Liver (tissue), 3 donors: ENCODE measurements at regions not wholly inside any gene's neighbourhood (a gene's known extent, or its start where the extent isn't known, plus 50 kb on each side); places are given as distances from the start of the nearest gene placed in this dataset.

Experiments used
- RXRA ChIP-seq, 2 donors: IDR thresholded peaks; 2 replicates each; pipeline ENCODE4 v1.6.1; 2017 to 2018; ENCODE audit warnings: antibody characterized with exemption in 2 of 2, mild to moderate bottlenecking in 1 of 2
- TF ChIP-seq, protein P1 (sequence below): fragments of 150-350 bp; IDR thresholded peaks from 2 replicates; pipeline ENCODE4 v1.5.1; 2017; ENCODE audit warnings: improper control_type of control experiment, low read depth, low read length; ENCODE audit not compliant: missing input control
- TF ChIP-seq, protein P2 (sequence below): IDR thresholded peaks from 2 replicates; pipeline ENCODE4 v1.6.1; 2016; ENCODE audit warnings: antibody characterized with exemption
- donor health status: healthy.
- donor health status: healthy.

DNA sequence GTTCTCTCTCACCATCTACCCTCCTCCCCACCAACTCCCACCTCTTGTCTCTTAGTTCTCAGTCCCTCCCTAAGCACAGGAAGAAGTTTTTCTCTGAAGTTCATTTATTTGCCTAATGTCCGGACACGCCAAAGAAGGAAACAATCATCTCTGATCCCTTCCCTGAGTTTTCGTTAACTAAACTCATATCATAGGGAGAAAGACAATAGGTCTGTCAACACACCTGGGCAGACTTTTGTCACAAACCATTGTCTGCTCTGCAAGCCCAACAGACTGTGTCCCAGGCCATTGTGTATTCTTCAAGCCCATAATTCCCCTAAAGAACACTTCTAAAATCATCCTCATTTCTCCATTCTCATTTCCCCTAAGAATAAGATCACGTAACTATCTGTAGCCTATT, 691.0 kb upstream of the MBL2 start:
- no peak for TF ChIP-seq RXRA (IDR thresholded peaks at IDR 0.05)
- TF ChIP-seq, protein P1, sequence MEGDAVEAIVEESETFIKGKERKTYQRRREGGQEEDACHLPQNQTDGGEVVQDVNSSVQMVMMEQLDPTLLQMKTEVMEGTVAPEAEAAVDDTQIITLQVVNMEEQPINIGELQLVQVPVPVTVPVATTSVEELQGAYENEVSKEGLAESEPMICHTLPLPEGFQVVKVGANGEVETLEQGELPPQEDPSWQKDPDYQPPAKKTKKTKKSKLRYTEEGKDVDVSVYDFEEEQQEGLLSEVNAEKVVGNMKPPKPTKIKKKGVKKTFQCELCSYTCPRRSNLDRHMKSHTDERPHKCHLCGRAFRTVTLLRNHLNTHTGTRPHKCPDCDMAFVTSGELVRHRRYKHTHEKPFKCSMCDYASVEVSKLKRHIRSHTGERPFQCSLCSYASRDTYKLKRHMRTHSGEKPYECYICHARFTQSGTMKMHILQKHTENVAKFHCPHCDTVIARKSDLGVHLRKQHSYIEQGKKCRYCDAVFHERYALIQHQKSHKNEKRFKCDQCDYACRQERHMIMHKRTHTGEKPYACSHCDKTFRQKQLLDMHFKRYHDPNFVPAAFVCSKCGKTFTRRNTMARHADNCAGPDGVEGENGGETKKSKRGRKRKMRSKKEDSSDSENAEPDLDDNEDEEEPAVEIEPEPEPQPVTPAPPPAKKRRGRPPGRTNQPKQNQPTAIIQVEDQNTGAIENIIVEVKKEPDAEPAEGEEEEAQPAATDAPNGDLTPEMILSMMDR = no peak
- TF ChIP-seq, protein P2, sequence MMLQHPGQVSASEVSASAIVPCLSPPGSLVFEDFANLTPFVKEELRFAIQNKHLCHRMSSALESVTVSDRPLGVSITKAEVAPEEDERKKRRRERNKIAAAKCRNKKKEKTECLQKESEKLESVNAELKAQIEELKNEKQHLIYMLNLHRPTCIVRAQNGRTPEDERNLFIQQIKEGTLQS = no peak
